ENCODE measurements at regions not wholly inside any gene's neighbourhood (a gene's known extent, or its start where the extent isn't known, plus 50 kb on each side); places are given as distances from the start of the nearest gene placed in this dataset.

- no peak overlapping the region for H3K27ac ChIP-seq (ENCODE audit: low read length)
- H3K4me2 ChIP-seq (ENCODE audit: low read length), result no peak overlapping the region
- no peak overlapping the region for H3K4me3 ChIP-seq (ENCODE audit: low read length)
- no peaks in the 10 kb centered on the region for H3K27me3 ChIP-seq (ENCODE audit: insufficient read depth, low read depth, low read length)
- H3K9ac ChIP-seq (ENCODE audit: low read length), result no peak overlapping the region
- TF ChIP-seq SMC3 (conservative IDR thresholded peaks at IDR 0.05; ENCODE audit: poor library complexity) (no peak), EP300 (conservative IDR thresholded peaks at IDR 0.05; ENCODE audit: poor library complexity, severe bottlenecking) (no peak), POLR2AphosphoS5 (IDR thresholded peaks at IDR 0.05) (no peak), CTCF (IDR thresholded peaks at IDR 0.05; ENCODE audit: poor library complexity, severe bottlenecking) (no peak), MXI1 (conservative IDR thresholded peaks at IDR 0.05; ENCODE audit: poor library complexity, severe bottlenecking) (no peak), REST (IDR thresholded peaks at IDR 0.05; ENCODE audit: borderline replicate concordance) (no peak), RAD21 (conservative IDR thresholded peaks at IDR 0.05) (no peak), TAF1 (IDR thresholded peaks at IDR 0.05; ENCODE audit: low read depth) (no peak), EZH2 (IDR thresholded peaks at IDR 0.05; ENCODE audit: borderline replicate concordance, insufficient read depth, low read length, poor library complexity, severe bottlenecking) (no peak)
- H3K79me2 ChIP-seq (replicated peaks; ENCODE audit: insufficient read depth, low read length), result no peaks in the 10 kb centered on the region
- no peak overlapping the region for H2AFZ ChIP-seq (ENCODE audit: low read depth, low read length)
- no peaks in the 10 kb centered on the region for H4K20me1 ChIP-seq (ENCODE audit: insufficient read depth)
- no peaks in the 10 kb centered on the region for H3K9me2 ChIP-seq (ENCODE audit: insufficient read depth, low read length)
- H3K36me3 ChIP-seq (ENCODE audit: insufficient read depth, low read length), result no peaks in the 10 kb centered on the region
- no peaks in the 10 kb centered on the region for H3K9me3 ChIP-seq (ENCODE audit: low read length)
- H3F3A ChIP-seq (ENCODE audit: insufficient read depth, low read length, poor library complexity, severe bottlenecking), result no peaks in the 10 kb centered on the region
Measured at GRCh38 chr1:232463225-232463624, 166.7 kb downstream of the SIPA1L2 start.

GRCh38 chr1:232462213-232462612, 167.7 kb downstream of the SIPA1L2 start:
- Histone ChIP-seq H3K27ac (ENCODE audit: low read length) (peak overlapping the region; percentile 27), H3K36me3 (ENCODE audit: insufficient read depth, low read length) (no peaks in the 10 kb centered on the region), H3F3A (ENCODE audit: insufficient read depth, low read length, poor library complexity, severe bottlenecking) (no peaks in the 10 kb centered on the region), H3K27me3 (ENCODE audit: insufficient read depth, low read depth, low read length) (no peaks in the 10 kb centered on the region), H3K4me2 (ENCODE audit: low read length) (no peak overlapping the region), H3K9ac (ENCODE audit: low read length) (no peak overlapping the region), H3K9me2 (ENCODE audit: insufficient read depth, low read length) (no peaks in the 10 kb centered on the region), H3K79me2 (replicated peaks; ENCODE audit: insufficient read depth, low read length) (no peaks in the 10 kb centered on the region), H4K20me1 (ENCODE audit: insufficient read depth) (no peaks in the 10 kb centered on the region), H3K9me3 (ENCODE audit: low read length) (no peaks in the 10 kb centered on the region), H3K4me3 (ENCODE audit: low read length) (peak overlapping the region; percentile 44), H2AFZ (ENCODE audit: low read depth, low read length) (no peak overlapping the region)
- TF ChIP-seq SMC3 (conservative IDR thresholded peaks at IDR 0.05; ENCODE audit: poor library complexity) (peak; percentile 20), CTCF (IDR thresholded peaks at IDR 0.05; ENCODE audit: poor library complexity, severe bottlenecking) (no peak), RAD21 (conservative IDR thresholded peaks at IDR 0.05) (peak; percentile 17), EP300 (conservative IDR thresholded peaks at IDR 0.05; ENCODE audit: poor library complexity, severe bottlenecking) (peak; percentile 94), POLR2AphosphoS5 (IDR thresholded peaks at IDR 0.05) (peak; percentile 80), EZH2 (IDR thresholded peaks at IDR 0.05; ENCODE audit: borderline replicate concordance, insufficient read depth, low read length, poor library complexity, severe bottlenecking) (no peak), MXI1 (conservative IDR thresholded peaks at IDR 0.05; ENCODE audit: poor library complexity, severe bottlenecking) (peak; percentile 42), REST (IDR thresholded peaks at IDR 0.05; ENCODE audit: borderline replicate concordance) (no peak), TAF1 (IDR thresholded peaks at IDR 0.05; ENCODE audit: low read depth) (no peak)
